ENCODE measurements at regions not wholly inside any gene's neighbourhood (a gene's known extent, or its start where the extent isn't known, plus 50 kb on each side); places are given as distances from the start of the nearest gene placed in this dataset.
A peak's percentile ranks its signal among the peaks of the same experiment; 100 is the strongest.

- no peak for DNase-seq
- Histone ChIP-seq H3K27ac (no peak overlapping the region), H3K4me3 (no peak overlapping the region), H3K36me3 (no peaks in the 10 kb centered on the region), H3K9me3 (peaks cover 0 to 6% (median 0%) of the 10 kb centered on the region in 4 donors), H3K27me3 (no peaks in the 10 kb centered on the region), H3K4me1 (no peaks in the 10 kb centered on the region)
- TF ChIP-seq, protein P1, sequence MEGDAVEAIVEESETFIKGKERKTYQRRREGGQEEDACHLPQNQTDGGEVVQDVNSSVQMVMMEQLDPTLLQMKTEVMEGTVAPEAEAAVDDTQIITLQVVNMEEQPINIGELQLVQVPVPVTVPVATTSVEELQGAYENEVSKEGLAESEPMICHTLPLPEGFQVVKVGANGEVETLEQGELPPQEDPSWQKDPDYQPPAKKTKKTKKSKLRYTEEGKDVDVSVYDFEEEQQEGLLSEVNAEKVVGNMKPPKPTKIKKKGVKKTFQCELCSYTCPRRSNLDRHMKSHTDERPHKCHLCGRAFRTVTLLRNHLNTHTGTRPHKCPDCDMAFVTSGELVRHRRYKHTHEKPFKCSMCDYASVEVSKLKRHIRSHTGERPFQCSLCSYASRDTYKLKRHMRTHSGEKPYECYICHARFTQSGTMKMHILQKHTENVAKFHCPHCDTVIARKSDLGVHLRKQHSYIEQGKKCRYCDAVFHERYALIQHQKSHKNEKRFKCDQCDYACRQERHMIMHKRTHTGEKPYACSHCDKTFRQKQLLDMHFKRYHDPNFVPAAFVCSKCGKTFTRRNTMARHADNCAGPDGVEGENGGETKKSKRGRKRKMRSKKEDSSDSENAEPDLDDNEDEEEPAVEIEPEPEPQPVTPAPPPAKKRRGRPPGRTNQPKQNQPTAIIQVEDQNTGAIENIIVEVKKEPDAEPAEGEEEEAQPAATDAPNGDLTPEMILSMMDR (IDR thresholded peaks at IDR 0.05) = no peak
- no peak for TF ChIP-seq POLR2A (IDR thresholded peaks at IDR 0.05)
Observed at GRCh38 chr21:35868005-35868868, 192.1 kb downstream of the SETD4 start.

DNA sequence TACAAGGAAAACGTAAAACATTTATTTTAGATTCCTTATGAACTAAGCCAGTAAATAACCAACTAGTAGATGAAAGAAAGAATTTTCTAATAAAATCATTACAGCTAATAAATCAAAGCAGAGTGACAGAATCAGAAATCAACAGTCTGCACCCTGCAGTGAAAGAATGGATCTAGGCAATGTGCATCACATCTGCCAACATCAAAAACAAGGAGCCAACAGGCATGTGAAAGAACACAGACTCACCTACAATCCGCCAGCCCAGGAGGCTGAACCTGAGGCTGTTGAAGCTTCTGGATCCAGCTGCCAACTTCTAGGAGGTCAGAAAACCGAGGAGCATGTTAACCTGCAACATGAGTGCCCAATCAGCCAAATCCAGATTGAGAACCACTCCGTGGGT is 196.3 kb downstream of the SETD4 start:
- no peak for DNase-seq
- Histone ChIP-seq H3K27me3 (no peaks in the 10 kb centered on the region), H3K27ac (no peak overlapping the region), H3K4me3 (no peak overlapping the region), H3K9me3 (peaks cover 0 to 6% (median 0%) of the 10 kb centered on the region in 4 donors), H3K36me3 (no peaks in the 10 kb centered on the region), H3K4me1 (peaks cover 0 to 16% (median 3%) of the 10 kb centered on the region in 4 donors)
- TF ChIP-seq, protein P1 (IDR thresholded peaks at IDR 0.05) = no peak
- TF ChIP-seq POLR2A (IDR thresholded peaks at IDR 0.05) = no peak

DNA sequence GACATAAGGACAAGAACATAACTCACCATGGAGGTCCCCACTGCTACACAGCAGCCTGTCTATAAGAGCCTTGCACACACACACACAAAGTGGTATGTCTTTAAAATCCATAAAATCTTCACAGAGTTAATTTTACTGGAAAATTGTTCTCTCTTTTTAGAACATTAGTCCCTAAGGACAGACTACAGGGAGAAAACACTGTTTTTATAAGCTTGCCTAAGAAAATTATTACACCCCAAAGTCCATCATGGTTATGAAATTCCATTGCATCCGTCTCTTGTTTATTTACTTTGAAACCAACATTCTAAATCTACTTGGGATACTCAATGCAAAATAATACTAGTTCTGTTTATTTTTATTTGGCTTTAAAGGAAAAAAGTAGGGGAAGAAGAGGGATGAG is 197.4 kb downstream of the SETD4 start:
- TF ChIP-seq, protein P1 (IDR thresholded peaks at IDR 0.05) = no peak
- no peak for TF ChIP-seq POLR2A (IDR thresholded peaks at IDR 0.05)
- no peaks in the 10 kb centered on the region for H3K36me3 ChIP-seq
- no peaks in the 10 kb centered on the region for H3K27me3 ChIP-seq
- peaks cover 0 to 16% (median 3%) of the 10 kb centered on the region in 4 donors for H3K4me1 ChIP-seq
- H3K27ac ChIP-seq = no peak overlapping the region
- no peak for DNase-seq
- no peak overlapping the region for H3K4me3 ChIP-seq
- H3K9me3 ChIP-seq = no peaks in the 10 kb centered on the region

DNA sequence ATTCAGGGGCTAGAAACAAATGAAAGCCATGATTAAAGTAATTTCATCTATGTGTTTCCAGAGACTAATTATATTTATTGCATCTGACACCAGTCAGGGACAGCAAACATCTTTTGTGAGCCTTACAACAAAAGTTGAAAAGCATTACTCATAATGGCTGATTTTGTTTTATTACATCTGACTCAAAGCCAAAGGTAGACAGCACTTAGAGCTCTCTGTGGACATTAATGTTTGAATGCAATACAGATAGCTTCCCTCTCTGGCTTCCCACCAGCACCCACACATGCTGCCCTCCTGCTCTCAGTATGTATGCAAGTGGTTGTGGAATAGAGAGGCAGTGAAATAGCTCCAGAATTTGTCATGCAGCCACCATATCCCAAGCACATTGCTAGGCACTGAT is 198.7 kb downstream of the SETD4 start:
- H3K9me3 ChIP-seq = no peaks in the 10 kb centered on the region

DNA sequence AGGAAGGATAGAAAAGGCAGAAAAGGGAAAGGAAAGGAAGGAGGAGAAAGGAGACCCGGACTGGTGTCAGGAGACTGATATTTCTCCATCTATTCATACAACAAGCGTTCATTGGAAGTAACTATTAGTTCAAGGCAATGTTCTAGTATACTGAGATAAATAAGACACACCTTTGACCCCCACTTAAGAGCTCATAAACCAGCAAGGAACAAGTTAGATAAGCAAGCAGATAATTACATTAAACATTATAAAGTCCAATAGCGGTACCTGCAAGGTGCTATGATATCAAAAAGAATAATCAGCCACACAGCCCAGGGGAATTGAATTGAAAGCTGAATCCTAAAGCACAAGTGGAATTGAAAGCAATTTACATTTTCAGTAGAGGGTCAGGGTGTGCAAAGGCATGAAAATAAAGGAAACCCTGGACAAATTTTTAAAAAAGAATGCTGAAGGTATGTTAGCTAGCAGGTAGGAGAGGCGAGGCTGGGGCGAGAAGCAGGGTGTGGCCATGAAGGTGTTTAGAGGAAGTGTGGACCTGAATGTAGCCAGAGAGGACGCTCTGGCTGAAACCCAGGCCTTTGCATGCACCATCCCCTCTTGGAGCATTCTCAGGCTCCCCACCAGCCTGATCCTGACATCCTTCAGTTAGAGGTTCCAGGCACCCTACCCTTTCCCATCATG is 200.0 kb downstream of the SETD4 start:
- Histone ChIP-seq H3K9me3 (no peaks in the 10 kb centered on the region), H3K4me3 (no peak overlapping the region), H3K36me3 (no peaks in the 10 kb centered on the region), H3K27me3 (no peaks in the 10 kb centered on the region), H3K4me1 (peaks cover 0 to 16% (median 3%) of the 10 kb centered on the region in 4 donors), H3K27ac (peak overlapping the region in 3 of 4 donors; percentile 9 to 75 (median 67))
- DNase-seq = peak in 2 of 3 donors; percentile 67
- TF ChIP-seq POLR2A (IDR thresholded peaks at IDR 0.05) = no peak
- TF ChIP-seq, protein P1 (IDR thresholded peaks at IDR 0.05) = peak in 2 of 6 experiments; percentile 6 to 11

More for the DNA sequence above, 198.7 kb downstream of the SETD4 start:
- no peak for DNase-seq
- Histone ChIP-seq H3K4me3 (no peak overlapping the region), H3K27me3 (no peaks in the 10 kb centered on the region), H3K36me3 (no peaks in the 10 kb centered on the region), H3K27ac (no peak overlapping the region), H3K4me1 (peaks cover 0 to 16% (median 3%) of the 10 kb centered on the region in 4 donors)
- TF ChIP-seq, protein P1 (IDR thresholded peaks at IDR 0.05) = no peak
- no peak for TF ChIP-seq POLR2A (IDR thresholded peaks at IDR 0.05)
